Tibial nerve (tissue), 4 donors: ENCODE measurements at regions not wholly inside any gene's neighbourhood (a gene's known extent, or its start where the extent isn't known, plus 50 kb on each side); places are given as distances from the start of the nearest gene placed in this dataset.

Experiments
- DNase-seq, 2 donors: peaks; one replicate each; pipeline ENCODE4 v3.0.0-alpha.2; 2019; ENCODE audit warnings: low spot score in 2 of 2
- H3K27ac ChIP-seq, 4 donors: fragments of 200-600 bp; sonication (generic) in 3 of 4; one replicate each; pipeline ENCODE4 v1.5.1; 2017 to 2019; ENCODE audit warnings: mild to moderate bottlenecking in 1 of 4
- H3K27me3 ChIP-seq, 2 donors: fragments of 200-600 bp; sonication (generic) in 1 of 2; one replicate each; pipeline versions ENCODE4 v1.5.1 to v1.6.0; 2017 to 2019
- H3K36me3 ChIP-seq, 3 donors: fragments of 200-600 bp; sonication (generic); one replicate each; pipeline ENCODE4 v1.5.1; 2018 to 2019
- H3K4me1 ChIP-seq, 4 donors: fragments of 200-600 bp; sonication (generic) in 3 of 4; one replicate each; pipeline ENCODE4 v1.5.1; 2017 to 2019
- H3K4me3 ChIP-seq, 4 donors: fragments of 200-600 bp; sonication (generic) in 3 of 4; one replicate each; pipeline ENCODE4 v1.5.1; 2017 to 2019; ENCODE audit warnings: mild to moderate bottlenecking in 1 of 4, moderate library complexity in 1 of 4
- H3K9me3 ChIP-seq, 4 donors: fragments of 200-600 bp; sonication (generic) in 3 of 4; one replicate each; pipeline ENCODE4 v1.5.1; 2017 to 2019
- EP300 ChIP-seq, 2 donors: sonication (generic); formaldehyde crosslinking; IDR thresholded peaks; one replicate each; pipeline ENCODE4 v1.6.1; 2017; ENCODE audit warnings: antibody characterized with exemption in 2 of 2, mild to moderate bottlenecking in 1 of 2
- POLR2A ChIP-seq, 2 donors: fragments of 450-650 bp; IDR thresholded peaks; one replicate each; pipeline ENCODE4 v1.6.1; 2017; ENCODE audit warnings: antibody characterized with exemption in 2 of 2, mild to moderate bottlenecking in 2 of 2, moderate library complexity in 2 of 2
- WGBS, 2 donors: methylation state at CpG; one replicate each; pipeline ENCODE4 v1.1.5; 2018; 5-methylcytosine and 5-hydroxymethylcytosine counted together
- TF ChIP-seq, protein P1 (sequence below), 5 experiments: fragments of 200-600 bp in 3 of 5; fragments of 450-650 bp in 2 of 5; sonication (generic) in 3 of 5; IDR thresholded peaks; one replicate each; pipeline ENCODE4 v1.5.1; 2016 to 2019; ENCODE audit warnings: antibody characterized with exemption in 5 of 5, mild to moderate bottlenecking in 3 of 5, moderate library complexity in 2 of 5

DNA sequence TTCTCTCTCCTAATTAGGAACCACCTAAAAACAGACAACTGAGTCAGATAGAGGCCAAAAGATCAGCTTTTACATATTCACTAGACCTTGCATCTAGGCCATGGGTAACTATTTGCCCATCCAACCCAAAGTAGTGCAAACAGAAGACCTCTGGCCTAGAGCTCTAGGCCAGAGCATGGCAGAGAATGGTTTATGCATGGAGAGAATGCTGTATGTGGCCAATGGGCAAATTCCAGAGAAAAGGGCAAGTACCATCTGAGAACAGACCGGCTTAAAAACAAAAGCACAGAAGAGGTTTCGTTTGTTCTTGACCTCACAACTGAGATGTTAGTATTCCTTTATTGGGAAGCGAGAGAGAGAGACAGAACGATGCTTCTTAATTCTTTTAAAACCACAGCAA lies 151.7 kb upstream of the RFX3 start:
- H3K27me3 ChIP-seq, result no peaks in the 10 kb centered on the region
- peaks cover 0 to 5% (median 0%) of the 10 kb centered on the region in 3 donors for H3K36me3 ChIP-seq
- TF ChIP-seq POLR2A (IDR thresholded peaks at IDR 0.05), result no peak
- no peak for TF ChIP-seq EP300 (IDR thresholded peaks at IDR 0.05)
- TF ChIP-seq, protein P1, sequence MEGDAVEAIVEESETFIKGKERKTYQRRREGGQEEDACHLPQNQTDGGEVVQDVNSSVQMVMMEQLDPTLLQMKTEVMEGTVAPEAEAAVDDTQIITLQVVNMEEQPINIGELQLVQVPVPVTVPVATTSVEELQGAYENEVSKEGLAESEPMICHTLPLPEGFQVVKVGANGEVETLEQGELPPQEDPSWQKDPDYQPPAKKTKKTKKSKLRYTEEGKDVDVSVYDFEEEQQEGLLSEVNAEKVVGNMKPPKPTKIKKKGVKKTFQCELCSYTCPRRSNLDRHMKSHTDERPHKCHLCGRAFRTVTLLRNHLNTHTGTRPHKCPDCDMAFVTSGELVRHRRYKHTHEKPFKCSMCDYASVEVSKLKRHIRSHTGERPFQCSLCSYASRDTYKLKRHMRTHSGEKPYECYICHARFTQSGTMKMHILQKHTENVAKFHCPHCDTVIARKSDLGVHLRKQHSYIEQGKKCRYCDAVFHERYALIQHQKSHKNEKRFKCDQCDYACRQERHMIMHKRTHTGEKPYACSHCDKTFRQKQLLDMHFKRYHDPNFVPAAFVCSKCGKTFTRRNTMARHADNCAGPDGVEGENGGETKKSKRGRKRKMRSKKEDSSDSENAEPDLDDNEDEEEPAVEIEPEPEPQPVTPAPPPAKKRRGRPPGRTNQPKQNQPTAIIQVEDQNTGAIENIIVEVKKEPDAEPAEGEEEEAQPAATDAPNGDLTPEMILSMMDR (IDR thresholded peaks at IDR 0.05), result no peak
- DNase-seq, result no peak
- 64 to 66% methylated on average over 4 of the region's 4 CpGs for WGBS, 2 donors
- H3K27ac ChIP-seq, result no peak overlapping the region
- no peaks in the 10 kb centered on the region for H3K4me1 ChIP-seq
- H3K4me3 ChIP-seq, result no peak overlapping the region
- H3K9me3 ChIP-seq, result no peaks in the 10 kb centered on the region

DNA sequence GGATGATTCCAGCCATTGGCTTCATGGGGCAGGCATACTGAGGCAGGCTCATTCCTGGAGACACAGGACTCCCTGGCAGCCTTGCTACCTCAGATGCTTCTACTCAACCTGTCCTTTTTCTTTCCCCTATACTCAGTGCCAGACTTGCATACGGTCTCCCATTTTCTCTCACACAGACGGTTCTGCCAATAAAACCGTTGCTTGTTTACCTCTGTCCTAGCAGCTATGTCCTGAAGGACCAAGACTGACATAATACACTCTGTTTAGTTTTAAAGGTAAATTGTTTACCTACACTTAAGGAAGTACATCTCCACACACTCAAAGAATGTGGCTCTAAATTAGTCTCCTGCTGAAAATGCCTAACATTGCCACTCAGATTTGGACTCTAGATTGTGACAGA lies 151.0 kb upstream of the RFX3 start:
- Histone ChIP-seq H3K4me1 (no peaks in the 10 kb centered on the region), H3K36me3 (peaks cover 0 to 5% (median 0%) of the 10 kb centered on the region in 3 donors), H3K9me3 (no peaks in the 10 kb centered on the region), H3K4me3 (no peak overlapping the region), H3K27ac (no peak overlapping the region), H3K27me3 (no peaks in the 10 kb centered on the region)
- DNase-seq, result no peak
- TF ChIP-seq EP300 (IDR thresholded peaks at IDR 0.05), result no peak
- TF ChIP-seq POLR2A (IDR thresholded peaks at IDR 0.05), result no peak
- TF ChIP-seq, protein P1 (IDR thresholded peaks at IDR 0.05), result no peak
- WGBS, 2 donors, result 76 to 80% methylated on average over 3 of the region's 3 CpGs

DNA sequence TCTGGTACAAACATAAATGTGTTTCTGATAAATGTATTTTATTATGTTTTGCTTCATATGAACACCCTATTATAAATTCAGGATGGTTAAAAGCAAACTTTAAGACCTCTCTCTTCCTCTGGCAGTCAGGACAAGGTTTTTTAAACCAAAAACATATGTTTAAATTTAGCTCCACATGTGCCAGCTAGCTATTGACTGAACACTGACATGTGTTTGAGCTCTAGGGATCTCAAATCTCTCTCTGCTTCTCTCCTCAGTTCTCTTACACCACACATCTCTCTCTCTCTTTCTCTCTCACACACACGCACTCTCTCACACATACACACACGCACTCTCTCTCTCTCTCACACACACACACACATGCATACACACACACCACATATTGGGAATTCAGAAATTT lies 150.1 kb upstream of the RFX3 start:
- Histone ChIP-seq H3K27ac (no peak overlapping the region), H3K9me3 (no peaks in the 10 kb centered on the region), H3K4me1 (no peaks in the 10 kb centered on the region), H3K4me3 (no peak overlapping the region), H3K27me3 (no peaks in the 10 kb centered on the region), H3K36me3 (peaks cover 0 to 5% (median 0%) of the 10 kb centered on the region in 3 donors)
- DNase-seq, result no peak
- 82 to 85% methylated on average over 2 of the region's 2 CpGs for WGBS, 2 donors
- TF ChIP-seq EP300 (IDR thresholded peaks at IDR 0.05), result no peak
- TF ChIP-seq POLR2A (IDR thresholded peaks at IDR 0.05), result no peak
- TF ChIP-seq, protein P1 (IDR thresholded peaks at IDR 0.05), result no peak

DNA sequence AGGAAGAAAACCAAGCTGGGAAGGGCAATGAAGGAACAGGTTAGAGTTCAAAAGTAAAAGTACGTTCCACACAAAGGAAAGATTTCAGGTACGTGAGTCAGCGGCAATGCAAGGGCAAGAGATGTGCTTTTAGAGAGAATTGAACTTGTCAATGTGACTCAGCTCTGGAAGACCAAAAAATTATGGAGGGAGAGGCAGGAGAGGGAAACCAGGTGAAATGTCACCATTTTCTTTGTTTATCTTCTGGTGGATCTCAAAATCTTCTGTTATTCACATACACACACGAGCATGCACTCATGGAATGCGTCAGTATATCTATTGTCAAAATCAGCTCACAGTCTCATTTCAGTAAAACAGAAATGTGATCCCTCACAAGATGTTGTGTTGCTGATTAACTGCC lies 148.8 kb upstream of the RFX3 start:
- no peak overlapping the region for H3K4me3 ChIP-seq
- no peak for TF ChIP-seq EP300 (IDR thresholded peaks at IDR 0.05)
- TF ChIP-seq, protein P1 (IDR thresholded peaks at IDR 0.05), result no peak
- no peak for TF ChIP-seq POLR2A (IDR thresholded peaks at IDR 0.05)
- H3K9me3 ChIP-seq, result no peaks in the 10 kb centered on the region
- H3K27me3 ChIP-seq, result no peaks in the 10 kb centered on the region
- DNase-seq, result no peak
- no peaks in the 10 kb centered on the region for H3K4me1 ChIP-seq
- H3K27ac ChIP-seq, result no peak overlapping the region
- H3K36me3 ChIP-seq, result peaks cover 0 to 5% (median 0%) of the 10 kb centered on the region in 3 donors
- 83 to 90% methylated on average over 5 of the region's 5 CpGs for WGBS, 2 donors

DNA sequence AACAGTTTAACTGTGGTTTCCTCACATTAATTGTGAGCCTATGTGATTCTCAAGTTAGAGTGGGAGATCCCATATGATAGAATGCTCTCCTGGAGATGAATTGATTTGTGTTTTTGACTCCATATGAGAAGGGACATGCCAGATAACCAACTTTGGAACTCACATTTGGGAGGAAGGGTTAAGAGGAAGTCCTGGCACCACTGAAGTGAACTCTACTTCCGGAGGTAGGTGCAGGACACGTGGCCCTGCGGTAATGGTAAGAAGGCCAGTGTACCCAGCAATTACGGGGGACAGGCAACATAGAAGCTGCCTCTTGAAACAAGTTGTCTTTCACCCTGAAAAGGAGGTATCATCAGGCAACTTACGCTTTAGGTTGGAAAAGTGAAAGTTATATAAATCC lies 146.6 kb upstream of the RFX3 start:
- Histone ChIP-seq H3K27me3 (no peaks in the 10 kb centered on the region), H3K27ac (no peak overlapping the region), H3K9me3 (no peaks in the 10 kb centered on the region), H3K4me3 (no peak overlapping the region), H3K36me3 (peaks cover 0 to 5% (median 0%) of the 10 kb centered on the region in 3 donors), H3K4me1 (no peaks in the 10 kb centered on the region)
- TF ChIP-seq, protein P1 (IDR thresholded peaks at IDR 0.05), result no peak
- no peak for TF ChIP-seq EP300 (IDR thresholded peaks at IDR 0.05)
- no peak for TF ChIP-seq POLR2A (IDR thresholded peaks at IDR 0.05)
- WGBS, 2 donors, result 83 to 96% methylated on average over 5 of the region's 5 CpGs
- DNase-seq, result no peak
